HL-60 (cell line): ENCODE measurements at regions not wholly inside any gene's neighbourhood (a gene's known extent, or its start where the extent isn't known, plus 50 kb on each side); places are given as distances from the start of the nearest gene placed in this dataset.

Experiments used
- SPI1 ChIP-seq: IDR thresholded peaks from 2 replicates; pipeline ENCODE4 v1.6.1; 2012; ENCODE audit warnings: low read depth, mild to moderate bottlenecking, borderline replicate concordance
- TF ChIP-seq, protein P1 (sequence below): IDR thresholded peaks from one replicate; pipeline ENCODE4 v1.5.1; 2011; ENCODE audit warnings: low read length, control low read depth, inconsistent platforms; ENCODE audit not compliant: insufficient read depth

GRCh38 chr3:101128001-101128400, 134.8 kb upstream of the ABI3BP start:
- TF ChIP-seq, protein P1, sequence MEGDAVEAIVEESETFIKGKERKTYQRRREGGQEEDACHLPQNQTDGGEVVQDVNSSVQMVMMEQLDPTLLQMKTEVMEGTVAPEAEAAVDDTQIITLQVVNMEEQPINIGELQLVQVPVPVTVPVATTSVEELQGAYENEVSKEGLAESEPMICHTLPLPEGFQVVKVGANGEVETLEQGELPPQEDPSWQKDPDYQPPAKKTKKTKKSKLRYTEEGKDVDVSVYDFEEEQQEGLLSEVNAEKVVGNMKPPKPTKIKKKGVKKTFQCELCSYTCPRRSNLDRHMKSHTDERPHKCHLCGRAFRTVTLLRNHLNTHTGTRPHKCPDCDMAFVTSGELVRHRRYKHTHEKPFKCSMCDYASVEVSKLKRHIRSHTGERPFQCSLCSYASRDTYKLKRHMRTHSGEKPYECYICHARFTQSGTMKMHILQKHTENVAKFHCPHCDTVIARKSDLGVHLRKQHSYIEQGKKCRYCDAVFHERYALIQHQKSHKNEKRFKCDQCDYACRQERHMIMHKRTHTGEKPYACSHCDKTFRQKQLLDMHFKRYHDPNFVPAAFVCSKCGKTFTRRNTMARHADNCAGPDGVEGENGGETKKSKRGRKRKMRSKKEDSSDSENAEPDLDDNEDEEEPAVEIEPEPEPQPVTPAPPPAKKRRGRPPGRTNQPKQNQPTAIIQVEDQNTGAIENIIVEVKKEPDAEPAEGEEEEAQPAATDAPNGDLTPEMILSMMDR = no peak
- no peak for TF ChIP-seq SPI1
